ENCODE measurements at regions not wholly inside any gene's neighbourhood (a gene's known extent, or its start where the extent isn't known, plus 50 kb on each side); places are given as distances from the start of the nearest gene placed in this dataset.

DNA sequence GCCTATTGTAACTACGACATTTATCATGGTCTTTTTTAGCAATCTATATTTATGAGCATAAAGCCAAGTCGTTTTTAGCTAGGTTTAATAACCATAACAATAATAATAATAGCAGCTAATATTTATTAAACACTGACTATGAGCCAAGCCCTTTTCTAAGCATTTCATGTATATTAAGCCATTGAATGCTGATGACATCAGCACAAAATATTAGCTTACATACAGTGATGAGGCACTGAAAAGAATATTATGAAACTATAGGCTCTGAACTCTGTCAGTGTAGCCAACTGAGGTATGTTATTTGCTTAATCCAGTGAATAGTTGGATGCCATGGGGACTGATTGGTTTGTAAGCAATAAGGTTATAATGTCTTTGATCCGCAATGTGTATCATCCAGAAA is 235.2 kb downstream of the NDFIP2 start:
- no peak overlapping the region for H3K4me3 ChIP-seq
- no peak overlapping the region for H3K27ac ChIP-seq
- no peaks in the 10 kb centered on the region for H3K27me3 ChIP-seq
- DNase-seq (no peak), ATAC-seq (ENCODE audit: low FRiP score in 2 of 2) (no peak)
- no peaks in the 10 kb centered on the region for H3K9me3 ChIP-seq
- no peaks in the 10 kb centered on the region for H3K4me1 ChIP-seq
- no peaks in the 10 kb centered on the region for H3K36me3 ChIP-seq
- WGBS, 2 donors, result 67 to 77% methylated on average over 3 of the region's 3 CpGs
- TF ChIP-seq POLR2AphosphoS5 (IDR thresholded peaks at IDR 0.05) (no peak), EP300 (IDR thresholded peaks at IDR 0.05) (no peak), POLR2A (IDR thresholded peaks at IDR 0.05) (no peak)
- TF ChIP-seq, protein P1, sequence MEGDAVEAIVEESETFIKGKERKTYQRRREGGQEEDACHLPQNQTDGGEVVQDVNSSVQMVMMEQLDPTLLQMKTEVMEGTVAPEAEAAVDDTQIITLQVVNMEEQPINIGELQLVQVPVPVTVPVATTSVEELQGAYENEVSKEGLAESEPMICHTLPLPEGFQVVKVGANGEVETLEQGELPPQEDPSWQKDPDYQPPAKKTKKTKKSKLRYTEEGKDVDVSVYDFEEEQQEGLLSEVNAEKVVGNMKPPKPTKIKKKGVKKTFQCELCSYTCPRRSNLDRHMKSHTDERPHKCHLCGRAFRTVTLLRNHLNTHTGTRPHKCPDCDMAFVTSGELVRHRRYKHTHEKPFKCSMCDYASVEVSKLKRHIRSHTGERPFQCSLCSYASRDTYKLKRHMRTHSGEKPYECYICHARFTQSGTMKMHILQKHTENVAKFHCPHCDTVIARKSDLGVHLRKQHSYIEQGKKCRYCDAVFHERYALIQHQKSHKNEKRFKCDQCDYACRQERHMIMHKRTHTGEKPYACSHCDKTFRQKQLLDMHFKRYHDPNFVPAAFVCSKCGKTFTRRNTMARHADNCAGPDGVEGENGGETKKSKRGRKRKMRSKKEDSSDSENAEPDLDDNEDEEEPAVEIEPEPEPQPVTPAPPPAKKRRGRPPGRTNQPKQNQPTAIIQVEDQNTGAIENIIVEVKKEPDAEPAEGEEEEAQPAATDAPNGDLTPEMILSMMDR (IDR thresholded peaks at IDR 0.05), result no peak

DNA sequence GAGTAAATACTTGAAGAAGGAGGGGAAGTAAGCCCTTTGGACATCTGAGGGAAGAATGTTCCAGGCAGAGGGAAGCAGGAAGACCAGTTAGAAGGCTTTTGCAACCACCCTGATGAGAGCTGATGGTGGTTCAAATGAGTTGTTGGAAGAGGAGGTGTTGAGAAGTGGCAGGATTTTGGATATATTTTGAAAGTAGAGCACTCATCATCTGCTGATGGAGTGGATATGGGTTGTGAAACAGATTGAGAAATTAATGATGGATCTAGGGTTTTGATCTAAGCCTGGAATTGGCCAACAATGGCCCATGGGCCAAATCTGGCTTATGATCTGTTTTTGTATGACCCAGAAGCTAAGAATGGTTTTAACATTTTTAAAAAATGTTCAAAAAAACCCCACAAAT is 230.7 kb downstream of the NDFIP2 start:
- TF ChIP-seq POLR2A (IDR thresholded peaks at IDR 0.05), result no peak
- peak in 1 of 2 donors; percentile 15 for TF ChIP-seq POLR2AphosphoS5 (IDR thresholded peaks at IDR 0.05)
- DNase-seq, result no peak
- no peak for ATAC-seq (ENCODE audit: low FRiP score in 2 of 2)

DNA sequence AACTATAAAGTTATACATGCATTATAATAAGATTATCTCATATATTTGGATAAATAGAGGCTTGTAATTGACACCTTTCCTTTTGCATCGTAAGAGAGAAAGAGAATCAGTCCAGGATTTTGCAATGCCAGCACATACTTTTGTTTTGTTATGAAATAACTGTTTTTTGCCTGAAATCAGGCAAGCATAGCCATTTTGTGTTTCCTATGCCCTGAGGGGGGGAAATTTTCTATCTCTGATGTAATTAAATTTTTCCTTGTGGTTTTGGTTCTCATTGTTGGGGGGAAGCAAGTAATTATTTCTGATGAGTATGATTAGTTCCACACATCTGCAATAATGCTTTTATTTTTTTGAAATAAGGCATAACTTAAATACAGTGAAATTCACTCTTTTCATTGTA is 229.4 kb downstream of the NDFIP2 start:
- no peak overlapping the region for H3K4me3 ChIP-seq
- 50 to 59% methylated on average over 1 of the region's 1 CpG for WGBS, 2 donors
- H3K36me3 ChIP-seq, result no peaks in the 10 kb centered on the region
- DNase-seq, result no peak
- H3K27ac ChIP-seq, result no peak overlapping the region
- no peaks in the 10 kb centered on the region for H3K27me3 ChIP-seq
- no peak for ATAC-seq (ENCODE audit: low FRiP score in 2 of 2)
- H3K9me3 ChIP-seq, result no peaks in the 10 kb centered on the region
- TF ChIP-seq POLR2AphosphoS5 (IDR thresholded peaks at IDR 0.05) (no peak), POLR2A (IDR thresholded peaks at IDR 0.05) (no peak)
- TF ChIP-seq, protein P1 (IDR thresholded peaks at IDR 0.05), result no peak
- H3K4me1 ChIP-seq, result peaks cover 0 to 3% (median 0%) of the 10 kb centered on the region in 4 donors

More for the DNA sequence above, 230.7 kb downstream of the NDFIP2 start:
- Histone ChIP-seq H3K36me3 (no peaks in the 10 kb centered on the region), H3K9me3 (no peaks in the 10 kb centered on the region), H3K27ac (no peak overlapping the region), H3K4me1 (peaks cover 0 to 3% (median 0%) of the 10 kb centered on the region in 4 donors), H3K4me3 (no peak overlapping the region), H3K27me3 (no peaks in the 10 kb centered on the region)

DNA sequence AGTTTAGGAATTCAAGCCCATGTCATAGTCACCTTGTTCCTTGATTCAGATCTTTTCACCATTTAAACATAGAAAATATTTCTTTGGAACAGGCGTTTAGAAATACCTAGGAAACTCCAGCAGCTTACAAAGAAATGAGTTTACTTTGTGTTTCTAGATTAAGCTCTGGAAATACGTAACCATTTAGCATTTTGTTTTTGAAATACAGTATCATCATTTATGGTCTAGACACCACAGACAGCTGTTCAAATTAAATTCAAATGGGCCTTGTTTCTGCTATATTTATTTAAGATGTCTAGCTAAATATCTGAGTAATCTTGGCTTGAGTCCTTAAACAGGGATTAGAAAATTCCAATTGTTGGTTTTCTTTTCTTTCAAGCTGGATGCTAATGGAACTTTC is 228.5 kb downstream of the NDFIP2 start:
- Histone ChIP-seq H3K36me3 (no peaks in the 10 kb centered on the region), H3K4me1 (peaks cover 0 to 3% (median 0%) of the 10 kb centered on the region in 4 donors), H3K4me3 (no peak overlapping the region), H3K27ac (no peak overlapping the region), H3K9me3 (no peaks in the 10 kb centered on the region), H3K27me3 (no peaks in the 10 kb centered on the region)
- ATAC-seq (ENCODE audit: low FRiP score in 2 of 2) (no peak), DNase-seq (no peak)
- 72 to 79% methylated on average over 2 of the region's 2 CpGs for whole genome bisulfite sequencing, 2 donors
- TF ChIP-seq POLR2AphosphoS5 (IDR thresholded peaks at IDR 0.05) (no peak), POLR2A (IDR thresholded peaks at IDR 0.05) (no peak), EP300 (IDR thresholded peaks at IDR 0.05) (no peak)
- TF ChIP-seq, protein P1 (IDR thresholded peaks at IDR 0.05), result no peak

DNA sequence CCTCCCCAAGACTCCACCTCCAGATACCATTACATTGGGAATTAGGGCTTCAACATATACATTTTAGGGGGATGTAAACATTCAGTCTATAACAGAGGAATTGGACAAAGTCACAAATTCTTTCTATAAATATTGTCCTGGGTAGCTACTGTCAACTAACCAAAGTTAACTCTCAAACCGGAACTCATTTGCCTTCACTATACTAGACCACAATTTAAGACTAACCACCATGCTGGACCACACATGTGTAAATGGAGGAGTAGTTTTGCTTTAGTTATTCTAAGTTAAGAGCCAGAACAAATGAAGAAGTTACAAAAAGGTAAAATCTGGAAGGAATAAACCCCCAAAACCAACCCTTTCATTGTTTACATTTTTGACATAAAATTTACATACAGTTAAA is 222.8 kb downstream of the NDFIP2 start:
- ATAC-seq (ENCODE audit: low FRiP score in 2 of 2) (no peak), DNase-seq (no peak)
- Histone ChIP-seq H3K4me1 (no peaks in the 10 kb centered on the region), H3K9me3 (no peaks in the 10 kb centered on the region), H3K36me3 (no peaks in the 10 kb centered on the region), H3K27me3 (no peaks in the 10 kb centered on the region), H3K27ac (no peak overlapping the region), H3K4me3 (no peak overlapping the region)
- WGBS, 2 donors, result 91 to 95% methylated on average over 1 of the region's 1 CpG
- TF ChIP-seq EP300 (IDR thresholded peaks at IDR 0.05) (no peak), POLR2A (IDR thresholded peaks at IDR 0.05) (no peak), POLR2AphosphoS5 (IDR thresholded peaks at IDR 0.05) (no peak)
- TF ChIP-seq, protein P1 (IDR thresholded peaks at IDR 0.05), result no peak
